Heart left ventricle (tissue), 16 donors: ENCODE measurements at regions not wholly inside any gene's neighbourhood (a gene's known extent, or its start where the extent isn't known, plus 50 kb on each side); places are given as distances from the start of the nearest gene placed in this dataset.

Source experiments
- ATAC-seq, 4 donors: fragments of 200-7000 bp; cut with Tn5 transposase; one replicate each; pipeline ENCODE4 v1.9.1; 2020 to 2022; ENCODE audit warnings: moderate library complexity in 4 of 4, mild to moderate bottlenecking in 3 of 4, moderate number of reproducible peaks in 1 of 4
- DNase-seq, 5 donors: peaks; one replicate each; pipeline ENCODE4 v3.0.0-alpha.2; 2020
- H3K27ac ChIP-seq, 12 donors: fragments of 200-600 bp; sonication (generic) in 4 of 12; one replicate each; pipeline versions ENCODE4 v1.5.0 to v1.8.0; 2016 to 2022; ENCODE audit warnings: mild to moderate bottlenecking in 2 of 12
- H3K27me3 ChIP-seq, 9 donors: fragments of 200-600 bp; sonication (generic) in 2 of 9; one replicate each; pipeline versions ENCODE4 v1.5.1 to v1.8.0; 2016 to 2022; ENCODE audit warnings: mild to moderate bottlenecking in 3 of 9
- H3K36me3 ChIP-seq, 9 donors: fragments of 200-600 bp; sonication (generic) in 2 of 9; one replicate each; pipeline versions ENCODE4 v1.5.0 to v1.8.0; 2018 to 2022; ENCODE audit warnings: mild to moderate bottlenecking in 2 of 9
- H3K4me1 ChIP-seq, 12 donors: fragments of 200-600 bp; sonication (generic) in 4 of 12; one replicate each; pipeline versions ENCODE4 v1.5.0 to v1.8.0; 2016 to 2022; ENCODE audit warnings: mild to moderate bottlenecking in 3 of 12
- H3K4me3 ChIP-seq, 12 donors: fragments of 200-600 bp; sonication (generic) in 4 of 12; one replicate each; pipeline versions ENCODE4 v1.5.0 to v1.8.0; 2017 to 2022; ENCODE audit warnings: mild to moderate bottlenecking in 9 of 12, moderate library complexity in 4 of 12
- H3K9me3 ChIP-seq, 12 donors: fragments of 200-600 bp; sonication (generic) in 4 of 12; one replicate each; pipeline versions ENCODE4 v1.5.0 to v1.8.0; 2016 to 2022; ENCODE audit warnings: mild to moderate bottlenecking in 1 of 12
- POLR2A ChIP-seq, 2 donors: fragments of 450-650 bp; IDR thresholded peaks; one replicate each; pipeline ENCODE4 v1.6.1; 2017; ENCODE audit warnings: antibody characterized with exemption in 2 of 2, mild to moderate bottlenecking in 2 of 2, moderate library complexity in 2 of 2
- WGBS, 4 donors: extraction: QIAGEN DNeasy Blood & Tissue Kit in 2 of 4; methylation state at CpG; one replicate each; pipeline versions ENCODE4 v1.1.5 to v1.1.7; 2013 to 2018; 5-methylcytosine and 5-hydroxymethylcytosine counted together
- intact Hi-C, 10 donors: fragments of 100-400 bp; cut with DNase I; formaldehyde crosslinking; loops; one replicate each; pipeline versions ENCODE4 v1.11.1 to v1.14.2; 2022
- TF ChIP-seq, protein P1 (sequence below), 12 donors: fragments of 200-600 bp; sonication (generic) in 4 of 12; IDR thresholded peaks; one replicate each; pipeline versions ENCODE4 v1.5.0 to v1.8.0; 2018 to 2022; ENCODE audit warnings: antibody characterized with exemption in 12 of 12, mild to moderate bottlenecking in 5 of 12
- donor health status: ischemic (EF 13 %, LVEDD 7.1; RV severe dilation, severe dysfunction).
- donor health status: healthy with polysubstance abuse.
- donor health status: DM: no; HTN: yes; CAD: no.
- donor health status: DM: no; HTN: no; CAD: no.
- donor health status: ischemic (EF 25% LVEDD 6.9; RV normal size, moderate dysfunction).
- donor health status: ischemic (EF 25% LVEDD 5.7; RV mildly dilated, moderate dysfunction).
- donor health status: healthy.
- donor health status: DM: yes; HTN: yes; CAD: no.
- donor health status: ischemic (EF 35%, LVEDD 5.7; RV mildly dilated, moderate dysfunction).
- donor health status: nonischemic (EF 11% LVEDD 7.7; RV severe dilation, severe dysfunction).
- donor health status: DM: yes; HTN: yes; CAD: no.
- donor health status: PGD.
- donor health status: ischemic (EF 29% LVEDD 5.4; RV normal size, mild dysfunction).
- donor health status: nonischemic (EF 23%, LVEDD 6.1; RV moderate dilation, normal function).

DNA sequence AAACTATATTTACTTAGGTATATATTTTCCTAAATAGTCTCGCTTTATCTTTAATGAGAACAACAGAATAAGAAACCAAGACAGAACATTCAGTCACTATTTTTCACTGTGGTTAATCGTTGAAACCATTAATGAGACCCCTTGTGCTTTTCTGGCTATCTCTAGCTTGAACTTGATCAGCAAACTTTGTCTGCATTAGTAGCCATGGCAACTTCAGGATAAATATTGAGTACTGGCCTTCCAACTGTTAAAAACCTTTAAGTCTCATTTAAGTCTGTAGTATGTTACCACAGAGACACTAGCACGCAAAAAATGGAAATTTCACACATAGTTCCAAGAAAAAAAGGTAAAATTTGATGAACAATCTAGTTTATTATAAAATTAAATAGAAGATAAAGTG lies 946.0 kb downstream of the SLITRK5 start:
- no peak for DNase-seq
- no peak for TF ChIP-seq POLR2A (IDR thresholded peaks at IDR 0.05)
- TF ChIP-seq, protein P1, sequence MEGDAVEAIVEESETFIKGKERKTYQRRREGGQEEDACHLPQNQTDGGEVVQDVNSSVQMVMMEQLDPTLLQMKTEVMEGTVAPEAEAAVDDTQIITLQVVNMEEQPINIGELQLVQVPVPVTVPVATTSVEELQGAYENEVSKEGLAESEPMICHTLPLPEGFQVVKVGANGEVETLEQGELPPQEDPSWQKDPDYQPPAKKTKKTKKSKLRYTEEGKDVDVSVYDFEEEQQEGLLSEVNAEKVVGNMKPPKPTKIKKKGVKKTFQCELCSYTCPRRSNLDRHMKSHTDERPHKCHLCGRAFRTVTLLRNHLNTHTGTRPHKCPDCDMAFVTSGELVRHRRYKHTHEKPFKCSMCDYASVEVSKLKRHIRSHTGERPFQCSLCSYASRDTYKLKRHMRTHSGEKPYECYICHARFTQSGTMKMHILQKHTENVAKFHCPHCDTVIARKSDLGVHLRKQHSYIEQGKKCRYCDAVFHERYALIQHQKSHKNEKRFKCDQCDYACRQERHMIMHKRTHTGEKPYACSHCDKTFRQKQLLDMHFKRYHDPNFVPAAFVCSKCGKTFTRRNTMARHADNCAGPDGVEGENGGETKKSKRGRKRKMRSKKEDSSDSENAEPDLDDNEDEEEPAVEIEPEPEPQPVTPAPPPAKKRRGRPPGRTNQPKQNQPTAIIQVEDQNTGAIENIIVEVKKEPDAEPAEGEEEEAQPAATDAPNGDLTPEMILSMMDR (IDR thresholded peaks at IDR 0.05): no peak

DNA sequence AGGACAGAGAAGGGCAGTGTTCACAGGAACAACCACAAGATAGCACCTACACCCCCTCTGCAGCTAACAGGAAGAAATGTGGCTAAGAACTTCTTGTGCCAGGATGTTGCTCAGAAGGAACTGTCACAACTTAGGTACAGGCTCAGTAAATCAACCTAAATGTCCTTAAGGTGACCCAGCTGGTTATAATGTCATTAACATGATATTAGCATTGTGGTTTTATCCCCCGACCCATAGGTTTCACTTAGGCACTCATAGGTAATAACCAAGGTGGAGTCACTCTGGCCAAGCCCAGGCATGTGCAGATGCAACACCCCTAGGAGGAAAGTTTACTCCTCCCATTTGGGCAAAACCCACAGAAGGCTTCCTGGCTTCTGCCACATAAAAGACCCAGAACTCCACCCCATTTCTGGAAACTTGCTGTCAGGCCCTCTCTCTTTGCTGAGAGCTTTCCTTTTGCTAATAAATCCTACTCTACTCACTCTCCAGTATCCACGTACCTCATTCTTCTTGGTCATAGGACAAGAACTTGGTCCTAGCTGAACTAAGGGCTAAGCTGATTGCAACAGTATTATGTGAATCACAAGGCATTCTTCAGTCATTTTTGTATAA lies 951.3 kb downstream of the SLITRK5 start:
- intact Hi-C loops: no loop called here
- 81 to 96% (median 86%) methylated on average over 2 of the region's 2 CpGs for WGBS, 4 donors
- no peaks in the 10 kb centered on the region for H3K4me1 ChIP-seq
- H3K36me3 ChIP-seq: no peaks in the 10 kb centered on the region
- DNase-seq: no peak
- H3K27me3 ChIP-seq: no peaks in the 10 kb centered on the region
- no peak overlapping the region for H3K27ac ChIP-seq
- TF ChIP-seq POLR2A (IDR thresholded peaks at IDR 0.05): no peak
- TF ChIP-seq, protein P1 (IDR thresholded peaks at IDR 0.05): no peak
- peaks cover 0 to 31% (median 5%) of the 10 kb centered on the region in 12 donors for H3K9me3 ChIP-seq
- H3K4me3 ChIP-seq: no peak overlapping the region
- ATAC-seq: no peak

More for the DNA sequence above, 946.0 kb downstream of the SLITRK5 start:
- WGBS, 4 donors: 66 to 74% (median 70%) methylated on average over 3 of the region's 3 CpGs
- intact Hi-C loops: no loop called here
- Histone ChIP-seq H3K4me3 (no peak overlapping the region), H3K27ac (no peak overlapping the region), H3K9me3 (peaks cover 0 to 2% (median 0%) of the 10 kb centered on the region in 12 donors), H3K4me1 (no peaks in the 10 kb centered on the region), H3K27me3 (no peaks in the 10 kb centered on the region), H3K36me3 (no peaks in the 10 kb centered on the region)
- ATAC-seq: no peak

DNA sequence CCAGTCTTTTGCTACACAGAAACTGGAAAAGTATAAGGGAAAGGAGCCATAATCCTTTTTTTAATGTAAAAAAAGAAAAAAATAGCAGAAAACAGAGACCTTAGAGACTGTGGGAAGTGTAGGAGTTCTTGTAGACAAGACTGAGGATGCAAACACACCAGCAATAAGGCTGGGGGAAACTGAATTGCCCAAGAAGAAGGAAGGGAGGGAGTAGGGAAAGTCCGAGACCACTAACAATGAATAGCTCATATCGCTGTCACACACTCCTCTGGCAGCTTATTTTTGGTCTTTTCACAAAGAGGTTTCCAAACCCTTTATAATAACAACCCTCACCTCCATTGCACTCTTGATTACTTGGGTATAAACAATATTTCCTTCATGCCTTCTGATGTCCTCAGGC lies 952.0 kb downstream of the SLITRK5 start:
- DNase-seq (no peak), ATAC-seq (no peak)
- Histone ChIP-seq H3K4me1 (no peaks in the 10 kb centered on the region), H3K36me3 (no peaks in the 10 kb centered on the region), H3K4me3 (no peak overlapping the region), H3K27me3 (no peaks in the 10 kb centered on the region), H3K27ac (no peak overlapping the region), H3K9me3 (peaks cover 0 to 31% (median 5%) of the 10 kb centered on the region in 12 donors)
- intact Hi-C loops: no loop called here
- TF ChIP-seq, protein P1 (IDR thresholded peaks at IDR 0.05): no peak
- no peak for TF ChIP-seq POLR2A (IDR thresholded peaks at IDR 0.05)
- 69 to 89% (median 72%) methylated on average over 2 of the region's 2 CpGs for WGBS, 4 donors

DNA sequence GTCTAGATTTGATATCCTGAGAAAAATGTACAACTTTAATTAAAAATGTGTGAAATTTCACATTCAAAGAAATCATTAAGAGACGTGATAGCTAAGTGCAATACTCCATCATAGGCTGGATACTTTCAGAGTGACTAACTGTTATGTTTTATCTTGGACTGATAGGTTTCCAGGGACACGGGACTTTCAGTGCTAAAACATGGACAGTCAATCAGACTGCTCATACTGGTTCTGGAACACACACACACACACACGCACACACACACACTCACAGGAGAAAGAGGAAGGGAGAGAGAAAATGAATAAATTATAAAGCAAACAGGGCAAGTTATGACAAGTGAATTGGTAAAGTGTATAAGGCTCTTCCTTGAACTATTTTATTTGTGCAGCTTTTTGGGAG lies 955.9 kb downstream of the SLITRK5 start:
- intact Hi-C loops: no loop called here
- TF ChIP-seq POLR2A (IDR thresholded peaks at IDR 0.05): no peak
- TF ChIP-seq, protein P1 (IDR thresholded peaks at IDR 0.05): no peak
- peaks cover 0 to 31% (median 5%) of the 10 kb centered on the region in 12 donors for H3K9me3 ChIP-seq
- no peak for DNase-seq
- H3K27ac ChIP-seq: no peak overlapping the region
- no peaks in the 10 kb centered on the region for H3K27me3 ChIP-seq
- ATAC-seq: peak in 3 of 4 donors; percentile 28 to 89 (median 55)
- H3K4me3 ChIP-seq: no peak overlapping the region
- no peaks in the 10 kb centered on the region for H3K36me3 ChIP-seq
- 18 to 23% (median 20%) methylated on average over 3 of the region's 3 CpGs for WGBS, 4 donors
- H3K4me1 ChIP-seq: no peaks in the 10 kb centered on the region
